ENCODE measurements at regions not wholly inside any gene's neighbourhood (a gene's known extent, or its start where the extent isn't known, plus 50 kb on each side); places are given as distances from the start of the nearest gene placed in this dataset.

- no peak for DNase-seq (ENCODE audit: low read depth in 2 of 2)
Observed at GRCh38 chr10:83037653-83038052, 1101.7 kb upstream of the GHITM start.

- DNase-seq (ENCODE audit: low read depth in 2 of 2) = no peak
Observed at GRCh38 chr10:83038631-83039030, 1100.7 kb upstream of the GHITM start.

- no peak for DNase-seq (ENCODE audit: low read depth in 2 of 2)
Observed at GRCh38 chr10:83045731-83046130, 1093.6 kb upstream of the GHITM start.

- no peak for DNase-seq (ENCODE audit: low read depth in 2 of 2)
Observed at GRCh38 chr10:83050815-83051214, 1088.5 kb upstream of the GHITM start.

- DNase-seq (ENCODE audit: low read depth in 2 of 2) = no peak
Observed at GRCh38 chr10:83062871-83063270, 1076.4 kb upstream of the GHITM start.

GRCh38 chr10:83073472-83073871 lies 1065.8 kb upstream of the GHITM start:
- no peak for DNase-seq (ENCODE audit: low read depth in 2 of 2)

GRCh38 chr10:83075016-83075814 lies 1064.1 kb upstream of the GHITM start:
- no peak for DNase-seq (ENCODE audit: low read depth in 2 of 2)

- no peak for DNase-seq (ENCODE audit: low read depth in 2 of 2)
Observed at GRCh38 chr10:83075815-83076355, 1063.4 kb upstream of the GHITM start.

GRCh38 chr10:83076443-83076842 lies 1062.9 kb upstream of the GHITM start:
- no peak for DNase-seq (ENCODE audit: low read depth in 2 of 2)

GRCh38 chr10:83078160-83078559 lies 1061.1 kb upstream of the GHITM start:
- DNase-seq (ENCODE audit: low read depth in 2 of 2) = no peak

GRCh38 chr10:83078645-83079044 lies 1060.7 kb upstream of the GHITM start:
- DNase-seq (ENCODE audit: low read depth in 2 of 2) = no peak

GRCh38 chr10:83083831-83084230 lies 1055.5 kb upstream of the GHITM start:
- DNase-seq (ENCODE audit: low read depth in 2 of 2) = no peak

GRCh38 chr10:83089335-83089734 lies 1050.0 kb upstream of the GHITM start:
- no peak for DNase-seq (ENCODE audit: low read depth in 2 of 2)

- DNase-seq (ENCODE audit: low read depth in 2 of 2) = no peak
Observed at GRCh38 chr10:83104616-83105015, 1034.7 kb upstream of the GHITM start.

- no peak for DNase-seq (ENCODE audit: low read depth in 2 of 2)
Observed at GRCh38 chr10:83108565-83109333, 1030.6 kb upstream of the GHITM start.

GRCh38 chr10:83119346-83119745 lies 1020.0 kb upstream of the GHITM start:
- DNase-seq (ENCODE audit: low read depth in 2 of 2) = no peak

GRCh38 chr10:83122336-83122735 lies 1017.0 kb upstream of the GHITM start:
- no peak for DNase-seq (ENCODE audit: low read depth in 2 of 2)

GRCh38 chr10:83127942-83128575 lies 1011.2 kb upstream of the GHITM start:
- no peak for DNase-seq (ENCODE audit: low read depth in 2 of 2)

- DNase-seq (ENCODE audit: low read depth in 2 of 2) = no peak
Observed at GRCh38 chr10:83140811-83141210, 998.5 kb upstream of the GHITM start.

GRCh38 chr10:83142074-83142563 lies 997.2 kb upstream of the GHITM start:
- DNase-seq (ENCODE audit: low read depth in 2 of 2) = no peak

GRCh38 chr10:83144461-83144860 lies 994.8 kb upstream of the GHITM start:
- no peak for DNase-seq (ENCODE audit: low read depth in 2 of 2)

- no peak for DNase-seq (ENCODE audit: low read depth in 2 of 2)
Observed at GRCh38 chr10:83153714-83154113, 985.6 kb upstream of the GHITM start.
